ENCODE measurements at regions not wholly inside any gene's neighbourhood (a gene's known extent, or its start where the extent isn't known, plus 50 kb on each side); places are given as distances from the start of the nearest gene placed in this dataset.

- no peak overlapping the region for H3K4me3 ChIP-seq
- no peak overlapping the region for H3K9ac ChIP-seq (ENCODE audit: low read depth in 2 of 2, low read length in 2 of 2)
- no peaks in the 10 kb centered on the region for H3K9me3 ChIP-seq
- H3K27me3 ChIP-seq, result no peaks in the 10 kb centered on the region
- intact Hi-C loops (cut with DNase I), result no loop called here
- TF ChIP-seq, protein P1, sequence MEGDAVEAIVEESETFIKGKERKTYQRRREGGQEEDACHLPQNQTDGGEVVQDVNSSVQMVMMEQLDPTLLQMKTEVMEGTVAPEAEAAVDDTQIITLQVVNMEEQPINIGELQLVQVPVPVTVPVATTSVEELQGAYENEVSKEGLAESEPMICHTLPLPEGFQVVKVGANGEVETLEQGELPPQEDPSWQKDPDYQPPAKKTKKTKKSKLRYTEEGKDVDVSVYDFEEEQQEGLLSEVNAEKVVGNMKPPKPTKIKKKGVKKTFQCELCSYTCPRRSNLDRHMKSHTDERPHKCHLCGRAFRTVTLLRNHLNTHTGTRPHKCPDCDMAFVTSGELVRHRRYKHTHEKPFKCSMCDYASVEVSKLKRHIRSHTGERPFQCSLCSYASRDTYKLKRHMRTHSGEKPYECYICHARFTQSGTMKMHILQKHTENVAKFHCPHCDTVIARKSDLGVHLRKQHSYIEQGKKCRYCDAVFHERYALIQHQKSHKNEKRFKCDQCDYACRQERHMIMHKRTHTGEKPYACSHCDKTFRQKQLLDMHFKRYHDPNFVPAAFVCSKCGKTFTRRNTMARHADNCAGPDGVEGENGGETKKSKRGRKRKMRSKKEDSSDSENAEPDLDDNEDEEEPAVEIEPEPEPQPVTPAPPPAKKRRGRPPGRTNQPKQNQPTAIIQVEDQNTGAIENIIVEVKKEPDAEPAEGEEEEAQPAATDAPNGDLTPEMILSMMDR (IDR thresholded peaks at IDR 0.05), result no peak
- no peaks in the 10 kb centered on the region for H3K36me3 ChIP-seq
- DNase-seq, result no peak
- no peak overlapping the region for H3K27ac ChIP-seq
- no peaks in the 10 kb centered on the region for H3K4me1 ChIP-seq
These were observed 67.2 kb upstream of the C1GALT1C1 start for GRCh38 chrX:120697053-120697452.

DNA sequence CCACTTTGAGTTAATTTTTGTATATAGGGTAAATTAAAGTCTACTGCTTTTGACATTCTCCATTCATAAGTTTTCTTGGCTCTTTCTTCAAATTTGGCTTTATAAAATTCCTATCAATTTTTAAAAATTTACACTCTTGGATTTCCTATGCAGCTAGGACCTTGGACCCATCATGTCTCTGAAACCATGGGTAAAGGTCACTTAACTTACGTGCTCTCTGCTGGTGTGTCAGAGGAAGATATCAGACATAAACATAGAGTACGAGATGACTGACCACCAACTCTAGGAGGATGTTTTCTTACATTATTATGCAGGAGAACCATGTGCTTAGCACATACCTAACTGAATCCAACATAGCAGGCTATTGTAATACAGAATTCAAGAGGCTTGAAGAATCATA is 62.5 kb upstream of the C1GALT1C1 start:
- DNase-seq, result no peak
- H3K9me3 ChIP-seq, result no peaks in the 10 kb centered on the region
- no peaks in the 10 kb centered on the region for H3K4me1 ChIP-seq
- H3K27ac ChIP-seq, result no peak overlapping the region
- intact Hi-C loops (cut with DNase I), result no loop called here
- no peak overlapping the region for H3K9ac ChIP-seq (ENCODE audit: low read depth in 2 of 2, low read length in 2 of 2)
- TF ChIP-seq, protein P1 (IDR thresholded peaks at IDR 0.05), result no peak
- no peaks in the 10 kb centered on the region for H3K27me3 ChIP-seq
- H3K36me3 ChIP-seq, result no peaks in the 10 kb centered on the region
- H3K4me3 ChIP-seq, result no peak overlapping the region

DNA sequence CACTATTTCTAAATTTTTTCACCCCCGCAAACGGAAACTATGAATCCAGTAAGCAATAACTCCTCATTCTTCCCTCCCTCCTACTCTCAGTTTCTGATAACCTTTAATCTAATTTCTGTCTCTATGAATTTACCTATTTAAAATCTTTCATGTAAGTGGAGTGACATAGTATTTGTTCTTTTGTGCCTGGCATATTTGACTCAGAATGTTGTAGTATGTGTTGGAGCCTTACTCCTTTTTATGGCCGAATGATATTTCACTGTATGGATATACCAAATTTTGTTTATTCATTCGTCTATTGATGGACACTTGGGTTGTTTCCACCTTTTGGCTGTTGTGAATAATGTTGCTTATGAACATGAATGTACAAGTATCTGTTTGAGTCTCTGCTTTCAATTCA is 61.1 kb upstream of the C1GALT1C1 start:
- Histone ChIP-seq H3K36me3 (no peaks in the 10 kb centered on the region), H3K9me3 (no peaks in the 10 kb centered on the region), H3K9ac (ENCODE audit: low read depth in 2 of 2, low read length in 2 of 2) (no peak overlapping the region), H3K4me1 (no peaks in the 10 kb centered on the region), H3K27ac (no peak overlapping the region), H3K27me3 (no peaks in the 10 kb centered on the region), H3K4me3 (no peak overlapping the region)
- no peak for DNase-seq
- TF ChIP-seq, protein P1 (IDR thresholded peaks at IDR 0.05), result no peak
- intact Hi-C loops (cut with DNase I), result no loop called here

DNA sequence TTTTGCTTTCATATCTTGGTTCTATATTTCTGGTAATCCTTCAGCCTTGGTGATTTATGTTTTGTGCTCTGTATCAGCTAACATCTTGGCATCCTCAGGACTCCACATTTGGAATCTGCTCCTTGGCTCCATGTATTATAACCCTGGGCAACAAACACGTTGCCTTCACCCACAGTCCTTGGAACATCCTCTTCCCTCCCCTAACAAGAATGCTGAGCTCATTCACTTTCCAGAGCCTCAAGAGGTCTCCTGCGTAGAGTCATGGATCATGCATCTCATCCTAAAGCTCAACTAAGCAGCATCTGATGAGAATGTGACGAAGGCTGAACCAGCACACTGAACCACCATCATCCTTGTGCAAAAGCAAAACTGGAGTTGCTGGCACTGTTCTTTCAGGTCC is 60.5 kb upstream of the C1GALT1C1 start:
- TF ChIP-seq, protein P1 (IDR thresholded peaks at IDR 0.05), result no peak
- no peaks in the 10 kb centered on the region for H3K36me3 ChIP-seq
- no peaks in the 10 kb centered on the region for H3K9me3 ChIP-seq
- H3K4me1 ChIP-seq, result no peaks in the 10 kb centered on the region
- H3K27me3 ChIP-seq, result no peaks in the 10 kb centered on the region
- DNase-seq, result no peak
- intact Hi-C loops (cut with DNase I), result no loop called here
- H3K27ac ChIP-seq, result no peak overlapping the region
- H3K4me3 ChIP-seq, result no peak overlapping the region
- no peak overlapping the region for H3K9ac ChIP-seq (ENCODE audit: low read depth in 2 of 2, low read length in 2 of 2)

GRCh38 chrX:120680090-120680489 is 50.2 kb upstream of the C1GALT1C1 start:
- TF ChIP-seq, protein P1 (IDR thresholded peaks at IDR 0.05), result no peak
- Histone ChIP-seq H3K4me3 (no peak overlapping the region), H3K4me1 (no peaks in the 10 kb centered on the region), H3K9me3 (no peaks in the 10 kb centered on the region), H3K9ac (ENCODE audit: low read depth in 2 of 2, low read length in 2 of 2) (no peak overlapping the region), H3K27me3 (no peaks in the 10 kb centered on the region), H3K27ac (no peak overlapping the region), H3K36me3 (no peaks in the 10 kb centered on the region)
- DNase-seq, result no peak
- intact Hi-C loops (cut with DNase I), result no loop called here
